Stimulated activated CD8-positive, alpha-beta memory T cell treated with anti-CD3 and anti-CD28 coated beads, Interleukin-4, amount 100 ng/mL, for 48 hours (primary cell): ENCODE measurements at regions not wholly inside any gene's neighbourhood (a gene's known extent, or its start where the extent isn't known, plus 50 kb on each side); places are given as distances from the start of the nearest gene placed in this dataset.
"Not testable (repeated sequence)": the region's sequence is repeated elsewhere in the genome, so short reads cannot be mapped to it uniquely, and the experiment has no call there.

Experiments
- DNase-seq: peaks from one replicate; pipeline ENCODE4 v3.0.0-alpha.2; 2020

DNA sequence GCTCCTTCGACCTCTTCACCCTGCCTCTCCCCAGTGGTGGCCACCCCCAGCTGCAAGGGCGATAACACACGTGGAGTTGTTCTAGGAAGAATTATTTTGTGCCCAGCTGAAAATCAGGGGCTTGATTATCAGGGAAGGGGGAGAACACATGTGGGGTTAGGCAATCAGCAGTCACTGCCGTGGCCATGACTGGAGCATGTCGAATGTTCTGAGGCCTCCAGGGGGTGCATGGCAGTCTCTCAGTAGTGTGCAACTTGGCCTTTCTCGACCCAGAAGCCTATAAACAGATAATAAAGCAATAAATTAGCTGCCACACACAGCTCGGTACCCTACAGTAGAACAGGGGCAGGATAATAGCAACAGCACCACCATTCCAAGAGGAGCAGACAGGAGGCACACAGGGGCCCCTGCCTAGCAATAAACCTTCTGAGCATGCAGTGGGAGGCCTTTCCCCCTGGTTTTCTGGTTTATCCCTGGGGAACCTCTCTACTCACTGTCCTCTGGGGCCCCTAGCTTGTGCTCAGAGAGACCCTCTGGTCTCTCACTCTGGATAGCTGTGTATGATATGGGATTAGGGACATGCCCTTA, 308.2 kb upstream of the PLGLB2 start:
- not testable (repeated sequence) for DNase-seq

DNA sequence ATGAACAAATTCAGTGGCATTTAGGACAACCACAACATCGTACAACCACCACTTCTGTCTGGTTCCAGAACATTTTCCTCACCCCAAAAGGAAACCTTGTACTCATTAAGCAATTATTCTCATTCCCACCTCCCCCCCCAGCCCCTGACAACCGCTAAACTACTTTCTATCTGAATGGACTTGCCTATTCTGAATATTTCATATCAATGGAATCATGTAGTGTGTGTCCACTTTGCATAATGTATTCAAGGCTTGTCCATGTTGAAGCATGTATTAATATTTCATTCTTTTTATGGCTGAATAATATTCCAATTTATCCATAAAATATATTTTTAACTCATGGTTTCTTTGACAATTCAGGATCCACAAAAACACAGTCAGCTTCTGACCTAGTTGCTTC, 307.2 kb upstream of the PLGLB2 start:
- DNase-seq: not testable (repeated sequence)

DNA sequence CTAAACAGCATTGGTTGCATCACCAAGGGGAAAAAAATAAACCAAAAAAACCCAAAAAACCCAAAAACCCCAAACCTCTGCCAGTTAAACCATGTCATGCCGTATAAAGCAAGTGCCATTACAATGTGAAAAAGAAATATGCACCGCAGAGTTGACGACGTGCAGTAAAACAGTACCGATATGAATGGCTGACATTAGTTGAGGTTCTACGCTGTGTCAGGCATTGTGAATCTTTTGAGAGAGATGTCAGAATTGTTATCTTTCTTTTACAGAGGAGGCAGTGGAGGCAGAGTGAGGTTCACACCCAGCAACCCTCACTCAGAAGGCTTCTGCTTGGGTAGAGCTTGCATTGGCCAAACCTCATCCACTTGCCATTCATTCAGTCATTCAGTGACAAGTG, 306.5 kb upstream of the PLGLB2 start:
- DNase-seq: not testable (repeated sequence)

DNA sequence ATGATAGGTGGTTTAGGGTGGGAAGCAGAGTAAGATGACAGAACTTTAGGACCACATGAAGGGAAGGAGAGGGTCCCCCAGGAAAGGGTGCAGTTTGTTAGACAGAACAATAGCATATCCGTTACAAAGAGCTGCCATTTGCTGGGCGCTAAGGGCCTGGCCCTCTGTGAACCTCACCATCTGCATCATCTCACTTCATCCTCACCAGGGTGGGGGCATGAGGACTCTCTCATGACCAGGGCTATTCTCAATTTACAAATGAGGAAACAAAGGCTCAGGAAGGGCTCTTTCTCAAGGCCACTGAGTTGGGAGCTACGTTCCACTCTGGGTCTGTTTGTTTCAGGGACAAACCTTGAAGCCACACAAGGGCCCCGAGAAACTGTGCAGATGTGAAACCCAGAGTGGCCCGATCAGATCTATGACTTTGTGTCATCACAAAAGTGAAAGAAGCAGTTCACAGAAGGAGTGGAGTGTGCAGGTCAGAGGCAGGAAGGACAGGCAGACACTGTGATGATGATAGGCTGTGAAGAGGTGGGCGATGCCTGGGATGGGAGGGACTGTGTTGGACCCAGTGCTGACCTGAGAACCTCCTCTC, 304.8 kb upstream of the PLGLB2 start:
- DNase-seq: peak; percentile 65

DNA sequence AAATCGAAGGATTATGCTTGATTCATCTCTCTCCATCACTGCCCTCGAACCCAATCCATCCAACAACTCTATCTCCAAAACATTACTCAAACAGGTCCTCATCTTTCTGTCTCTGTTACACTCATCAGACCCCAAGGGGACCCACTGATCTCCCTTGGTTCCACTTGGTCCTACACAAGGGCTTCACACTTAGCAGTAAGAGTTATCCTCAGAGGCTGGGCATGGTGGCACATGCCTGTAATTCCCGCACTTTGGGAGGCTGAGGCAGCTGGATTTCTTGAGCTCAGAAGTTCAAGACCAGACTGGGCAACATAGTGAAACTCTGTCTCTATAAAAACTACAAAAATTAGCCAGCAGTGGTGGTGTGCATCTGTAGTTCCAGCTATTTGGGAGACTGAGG, 302.9 kb upstream of the PLGLB2 start:
- DNase-seq: not testable (repeated sequence)

DNA sequence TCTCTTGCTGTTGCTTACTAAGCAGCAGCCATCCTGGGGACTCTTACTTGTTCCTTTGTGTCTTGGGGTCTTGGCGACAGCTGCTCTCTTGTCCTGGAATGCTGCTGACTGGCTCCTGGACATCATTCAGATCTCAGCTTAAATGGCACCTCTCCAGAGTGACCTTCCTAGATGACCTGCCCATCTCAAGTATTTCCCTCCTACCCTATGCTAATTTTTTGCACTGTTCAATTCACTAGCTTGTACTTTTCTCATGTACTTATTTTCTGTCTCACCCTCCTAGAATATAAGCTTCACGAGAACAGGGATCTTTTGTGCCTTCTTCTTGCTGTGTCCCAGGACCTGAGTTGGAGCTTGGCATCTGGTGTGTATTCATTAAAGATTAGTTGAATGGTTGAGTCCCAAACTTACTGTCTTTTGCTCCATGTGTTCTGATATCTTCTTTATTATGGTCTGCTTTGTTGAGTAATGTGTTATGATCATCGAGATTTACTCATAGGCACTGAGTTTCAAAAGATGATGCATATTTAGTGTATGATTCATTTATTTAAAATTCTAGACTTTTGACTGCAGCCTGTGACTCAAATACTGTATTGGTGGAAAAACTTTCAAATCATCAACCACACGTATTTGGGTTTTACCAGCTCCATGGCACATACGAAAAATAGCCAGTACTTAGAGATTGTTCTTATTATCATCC, 302.1 kb upstream of the PLGLB2 start:
- not testable (repeated sequence) for DNase-seq

DNA sequence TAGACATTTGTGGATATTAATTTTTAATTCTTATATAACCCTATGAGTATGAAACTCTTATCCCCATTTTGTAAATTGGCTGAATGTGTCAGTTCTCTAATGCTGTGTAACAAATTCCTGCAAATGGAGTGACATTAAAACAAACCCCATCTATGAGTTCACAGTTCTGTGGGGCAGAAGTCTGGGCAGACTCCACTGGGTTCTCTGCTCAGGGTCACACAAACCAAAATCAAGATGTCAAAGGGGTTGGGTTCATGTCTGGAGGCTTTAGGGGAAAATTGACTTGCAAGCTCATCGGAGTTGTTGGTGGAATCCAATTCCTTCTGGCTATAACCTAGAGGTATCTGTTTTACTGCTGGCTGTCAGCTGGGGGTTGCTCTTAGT, 301.6 kb upstream of the PLGLB2 start:
- DNase-seq: not testable (repeated sequence)

DNA sequence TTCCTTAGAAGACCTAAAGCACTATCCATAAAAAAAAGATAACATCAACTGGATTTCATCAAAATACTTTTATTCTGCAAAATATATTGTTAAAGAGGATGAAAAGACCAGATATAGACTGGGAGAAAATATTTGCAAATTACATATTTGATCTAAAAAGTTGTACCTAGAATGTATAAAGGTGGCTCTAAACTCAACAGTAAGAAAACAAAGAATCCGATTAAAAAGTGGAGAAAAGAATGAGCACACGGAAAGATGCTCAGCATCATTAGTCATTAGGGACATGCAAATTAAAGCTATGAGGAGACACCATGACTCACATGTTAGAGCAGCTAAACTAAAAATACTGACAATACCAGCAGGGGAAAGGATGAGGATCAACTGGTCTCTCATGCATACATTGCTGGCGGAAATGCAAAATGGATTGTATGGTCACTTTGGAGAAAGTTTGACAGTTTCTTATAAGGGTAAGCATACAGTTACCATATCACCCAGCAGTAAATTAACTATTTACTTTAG, 298.4 kb upstream of the PLGLB2 start:
- not testable (repeated sequence) for DNase-seq

DNA sequence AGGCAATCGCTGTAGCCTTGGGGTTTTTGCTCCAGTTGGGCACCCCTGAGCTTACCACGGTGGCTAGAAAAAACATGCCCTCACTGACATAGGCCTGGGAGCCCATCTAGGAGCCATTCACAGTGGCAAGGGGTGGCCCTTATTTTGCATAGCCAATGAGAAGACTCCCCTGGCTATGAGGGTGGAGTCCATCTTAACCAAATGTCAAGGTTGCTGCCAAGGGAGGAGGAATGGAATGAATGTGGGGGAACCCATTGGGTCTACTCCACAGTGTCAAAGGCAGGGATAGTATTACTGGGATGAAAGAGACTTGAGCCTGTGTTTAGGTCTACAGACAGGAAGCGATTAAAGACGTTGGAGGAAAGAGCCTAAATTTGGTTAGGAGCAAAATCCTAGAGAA, 295.7 kb upstream of the PLGLB2 start:
- not testable (repeated sequence) for DNase-seq

DNA sequence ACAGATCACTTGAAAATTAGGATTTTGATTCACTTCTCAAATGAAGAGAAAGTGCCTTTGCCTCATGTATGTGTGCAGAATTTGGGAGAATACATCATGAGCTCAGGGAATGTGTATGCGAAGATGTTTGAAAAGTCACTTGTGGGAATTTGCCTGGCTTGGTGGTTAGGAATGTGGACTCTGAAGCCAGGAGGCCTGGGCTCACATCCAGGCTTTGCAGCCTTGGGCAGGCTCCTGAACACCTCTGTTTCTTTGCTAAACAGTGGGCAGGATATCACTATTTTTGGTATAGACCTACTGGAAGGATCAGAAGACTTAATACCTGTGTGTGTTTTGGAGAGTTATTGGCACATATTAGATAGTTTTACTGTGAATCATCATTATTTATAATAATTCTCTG, 295.0 kb upstream of the PLGLB2 start:
- not testable (repeated sequence) for DNase-seq

DNA sequence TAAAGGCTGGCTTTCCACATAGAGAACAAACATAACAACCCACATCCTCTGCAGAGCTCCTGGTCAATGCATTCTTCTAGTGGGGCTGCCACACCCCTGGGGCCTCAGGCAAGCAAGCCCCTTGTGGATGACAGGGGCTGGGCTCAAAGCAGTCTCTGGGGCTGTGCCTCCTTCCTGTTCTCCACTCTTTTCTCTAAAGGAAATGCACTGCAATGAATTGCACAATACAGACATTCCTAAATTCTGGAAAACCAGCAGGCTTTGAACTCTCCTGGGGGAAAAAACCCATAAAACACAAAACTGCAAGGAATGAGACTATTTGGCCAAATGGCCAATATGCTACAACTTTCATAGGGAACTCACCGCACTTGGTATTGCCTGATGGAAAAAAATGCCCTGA, 293.9 kb upstream of the PLGLB2 start:
- DNase-seq: not testable (repeated sequence)

DNA sequence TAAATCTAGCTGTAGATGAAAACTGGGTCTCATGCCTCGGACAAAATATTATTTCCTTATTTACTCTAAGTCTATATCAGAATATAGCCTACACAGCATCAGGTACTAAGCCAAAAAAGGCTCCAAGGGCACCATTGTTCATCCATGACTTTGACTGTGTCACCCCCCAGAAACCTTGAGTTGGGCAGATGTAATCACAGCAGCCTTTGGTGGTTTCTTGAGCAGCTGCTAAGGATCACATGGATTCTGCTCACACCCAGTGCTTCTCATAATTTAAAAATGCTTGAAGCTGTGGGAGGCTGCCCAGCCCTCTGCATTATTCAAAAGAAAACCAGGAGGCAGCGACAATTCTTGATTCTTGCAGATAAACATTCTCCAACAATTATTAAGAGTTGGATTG, 293.5 kb upstream of the PLGLB2 start:
- DNase-seq: not testable (repeated sequence)

DNA sequence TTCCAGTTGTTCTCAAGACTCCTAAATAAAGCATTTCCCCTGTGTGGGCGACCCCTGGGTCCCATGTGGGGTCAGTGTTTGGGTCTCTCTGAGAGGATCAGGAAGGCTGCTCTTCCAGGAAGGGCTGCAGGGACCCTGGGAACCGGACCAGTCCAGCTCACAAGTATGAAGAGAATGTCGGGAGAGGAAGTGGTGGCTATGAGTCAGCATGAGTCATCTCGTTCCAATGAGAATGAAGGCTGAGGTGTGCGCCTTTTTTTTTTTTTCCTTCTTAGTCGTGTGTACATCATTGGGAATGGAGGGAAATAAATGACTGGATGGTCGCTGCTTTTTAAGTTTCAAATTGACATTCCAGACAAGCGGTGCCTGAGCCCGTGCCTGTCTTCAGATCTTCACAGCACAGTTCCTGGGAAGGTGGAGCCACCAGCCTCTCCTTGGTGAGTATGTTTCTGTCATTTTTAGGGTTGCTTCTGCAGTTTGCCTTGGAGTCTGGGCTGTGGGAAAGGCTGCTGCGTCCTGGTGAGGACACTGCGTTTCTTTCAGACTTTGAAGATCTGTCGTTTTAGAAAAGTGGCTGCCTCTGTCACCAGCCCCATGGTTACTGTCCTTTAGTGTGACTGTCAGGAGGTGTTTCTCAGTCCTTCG, 292.6 kb upstream of the PLGLB2 start:
- not testable (repeated sequence) for DNase-seq

DNA sequence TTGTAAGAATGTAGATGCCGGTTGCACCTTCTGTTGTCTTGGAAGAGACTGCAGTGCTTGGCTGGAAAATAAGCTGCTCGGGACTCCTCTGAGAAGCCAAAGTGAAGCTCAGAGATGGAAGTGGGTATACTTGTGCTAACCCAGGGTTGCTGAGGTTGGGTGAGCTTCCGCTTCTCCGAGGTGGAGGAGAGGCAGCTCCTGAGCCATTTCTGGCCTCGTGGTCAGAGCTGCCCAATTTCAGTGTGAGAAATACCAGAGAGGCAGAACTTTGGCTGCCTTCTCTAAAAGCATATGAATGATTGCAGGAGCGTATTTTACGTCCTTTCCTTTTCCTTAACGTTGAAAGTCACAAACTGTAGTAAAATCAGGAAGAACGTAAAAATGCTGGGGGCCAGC, 292.0 kb upstream of the PLGLB2 start:
- not testable (repeated sequence) for DNase-seq

DNA sequence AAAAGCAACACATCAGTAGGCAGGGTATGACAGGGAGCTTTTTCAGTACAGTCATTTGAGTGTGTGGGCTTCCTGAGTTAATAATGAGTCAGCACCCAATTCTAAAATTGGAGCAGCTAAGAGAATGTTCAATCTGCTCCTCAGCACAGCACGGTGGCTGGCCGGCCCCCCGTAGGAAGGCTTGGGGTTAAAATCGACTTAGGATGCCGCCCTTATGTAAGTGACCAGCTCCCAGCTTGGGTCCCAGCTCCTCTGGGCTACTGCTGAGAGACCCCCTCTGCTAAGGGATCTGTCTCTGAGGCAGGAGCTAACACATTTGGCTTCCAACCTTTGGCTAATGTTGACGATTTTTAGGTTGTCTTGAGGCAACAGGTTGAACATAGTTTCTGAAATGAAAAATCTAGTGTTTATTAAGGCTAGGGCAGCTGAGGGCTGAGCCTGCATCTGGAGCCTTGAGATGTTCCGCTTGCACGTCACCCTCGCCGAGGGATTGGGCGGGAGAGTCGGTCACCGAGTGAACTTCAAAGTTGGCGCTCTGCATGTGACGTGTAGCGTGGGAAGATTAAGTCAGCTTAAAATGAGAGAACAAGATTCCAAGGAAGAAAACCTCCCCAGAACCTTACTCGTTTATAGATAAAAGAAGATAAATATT, 291.3 kb upstream of the PLGLB2 start:
- peak; percentile 48 for DNase-seq

DNA sequence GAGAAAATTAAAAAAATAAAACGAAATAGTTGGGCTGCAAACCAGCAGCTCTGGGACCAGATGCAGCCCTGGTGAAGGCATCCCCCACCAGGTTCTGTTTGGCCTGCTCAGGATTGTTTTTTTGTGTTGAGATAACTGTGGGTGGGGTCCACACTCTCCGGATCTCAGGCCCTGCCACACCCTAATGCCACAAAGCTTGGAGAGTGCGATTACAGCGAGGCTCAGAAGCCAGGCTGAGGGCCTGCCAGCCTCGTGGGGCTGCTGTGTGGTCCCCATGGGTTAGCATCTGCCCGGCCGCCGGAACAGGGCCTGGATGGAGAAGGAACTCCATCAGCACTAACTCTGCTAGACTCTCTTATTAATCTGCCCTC, 290.8 kb upstream of the PLGLB2 start:
- not testable (repeated sequence) for DNase-seq

DNA sequence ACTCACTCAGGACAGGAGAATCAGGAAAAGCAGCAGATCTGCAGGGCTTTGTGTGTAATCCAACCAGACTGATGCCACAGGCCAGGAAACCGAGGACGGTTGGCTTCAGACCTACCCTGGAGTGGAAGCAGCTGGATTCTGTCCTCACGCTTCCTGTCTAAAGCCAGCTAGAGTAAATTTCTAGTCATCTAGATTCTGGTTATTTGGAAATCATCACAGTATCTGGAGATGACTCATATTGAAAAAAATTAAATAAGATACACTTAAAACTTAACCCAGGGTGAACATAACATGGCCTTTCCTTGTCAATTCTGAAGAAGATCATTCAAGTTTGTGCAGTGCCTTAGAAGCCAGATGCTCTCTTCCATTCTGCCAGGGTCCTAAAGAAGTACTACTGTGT, 288.9 kb upstream of the PLGLB2 start:
- DNase-seq: not testable (repeated sequence)

DNA sequence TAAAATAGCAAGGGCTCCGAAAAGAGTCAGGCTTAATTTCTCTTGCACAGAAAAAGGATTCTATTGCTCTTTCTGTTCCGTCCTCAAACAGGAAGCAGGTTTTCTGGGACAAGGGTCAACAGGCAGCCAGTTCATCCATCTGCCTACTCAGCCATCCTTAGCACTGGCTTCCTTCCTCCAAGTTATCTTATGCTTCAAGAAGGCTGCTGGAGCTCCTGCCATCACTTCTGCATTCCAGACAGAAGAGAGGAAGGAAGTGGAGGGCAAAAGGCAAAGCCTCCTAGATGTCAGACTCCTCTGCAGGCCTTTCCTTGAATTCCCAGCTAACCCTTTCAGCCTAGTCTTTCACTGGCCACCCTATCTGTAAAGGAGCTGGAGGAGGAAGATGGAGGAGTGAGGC, 287.8 kb upstream of the PLGLB2 start:
- not testable (repeated sequence) for DNase-seq

DNA sequence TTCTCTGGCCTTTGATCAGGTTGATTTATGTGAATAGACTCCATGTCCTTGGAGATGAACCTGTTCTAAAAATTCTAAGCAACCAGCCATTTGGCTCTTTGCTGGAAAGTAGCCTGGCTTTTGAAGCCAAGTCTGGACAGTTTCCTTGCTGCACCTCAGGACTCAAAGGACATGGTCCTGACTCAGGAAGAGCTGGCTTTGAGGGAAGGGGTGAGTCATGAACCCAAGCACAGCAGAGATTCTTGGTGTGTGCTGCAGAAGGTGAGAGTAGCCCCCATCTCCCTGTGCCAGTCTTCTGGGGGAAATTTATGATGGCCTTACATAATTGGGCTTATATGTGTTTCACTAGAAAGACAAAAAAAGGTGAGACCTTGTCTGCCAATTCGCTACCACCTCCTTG, 287.2 kb upstream of the PLGLB2 start:
- not testable (repeated sequence) for DNase-seq

DNA sequence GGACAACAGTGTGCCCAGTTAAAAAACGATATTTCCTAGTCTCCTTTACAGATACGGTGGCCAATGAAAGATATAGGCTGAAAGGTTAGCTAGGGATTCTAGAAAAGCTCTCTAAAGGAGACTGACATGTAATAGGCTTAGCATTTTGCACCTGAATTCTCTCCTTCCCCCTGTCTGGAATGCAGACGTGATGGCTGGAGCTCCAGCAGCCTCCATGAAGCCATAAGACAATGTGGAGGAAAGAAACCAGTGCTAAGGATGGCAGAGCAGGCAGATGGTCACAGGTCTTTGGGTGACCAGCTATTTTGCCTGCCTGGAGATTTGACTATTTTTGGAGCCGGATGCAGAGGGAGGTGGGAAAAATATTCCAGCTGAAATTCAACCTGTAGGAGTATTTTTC, 286.2 kb upstream of the PLGLB2 start:
- DNase-seq: not testable (repeated sequence)

DNA sequence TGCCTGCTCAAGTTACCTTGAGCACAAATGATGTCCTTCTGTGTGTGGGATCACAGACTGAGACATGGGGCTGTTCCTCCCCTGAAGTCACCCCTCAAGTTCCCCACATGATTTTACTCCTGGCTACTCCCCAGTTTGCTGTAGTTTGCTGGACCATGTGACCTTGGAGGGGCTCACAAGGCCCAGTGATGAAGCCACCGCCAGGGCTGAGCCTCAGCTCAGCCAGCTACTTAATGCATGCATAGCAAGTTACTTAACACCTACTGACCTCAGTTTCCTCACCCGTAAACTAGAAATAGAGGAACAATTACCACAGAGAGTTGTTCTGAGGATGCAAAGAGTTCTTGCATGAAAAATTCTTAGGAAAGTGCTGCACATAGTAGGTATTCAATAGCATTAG, 283.7 kb upstream of the PLGLB2 start:
- peak; percentile 22 for DNase-seq

DNA sequence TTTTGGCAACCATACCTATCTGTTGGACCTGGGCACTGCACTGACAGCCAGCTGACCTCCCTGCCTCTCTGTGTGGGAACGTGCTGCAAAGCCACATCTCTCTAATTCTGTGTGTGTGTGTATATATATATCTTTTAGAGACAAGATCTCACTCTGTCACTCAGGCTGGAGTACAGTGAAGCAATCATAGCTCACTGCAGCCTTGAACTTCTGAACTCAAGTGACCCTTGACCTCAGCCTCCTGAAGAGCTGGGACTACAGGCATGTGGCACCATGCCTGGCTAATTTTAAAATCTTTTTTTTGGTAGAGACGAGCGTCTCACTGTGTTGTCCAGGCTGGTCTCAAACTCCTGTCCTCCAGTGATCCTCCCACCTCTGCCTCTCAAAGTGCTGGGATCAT, 282.2 kb upstream of the PLGLB2 start:
- DNase-seq: not testable (repeated sequence)

DNA sequence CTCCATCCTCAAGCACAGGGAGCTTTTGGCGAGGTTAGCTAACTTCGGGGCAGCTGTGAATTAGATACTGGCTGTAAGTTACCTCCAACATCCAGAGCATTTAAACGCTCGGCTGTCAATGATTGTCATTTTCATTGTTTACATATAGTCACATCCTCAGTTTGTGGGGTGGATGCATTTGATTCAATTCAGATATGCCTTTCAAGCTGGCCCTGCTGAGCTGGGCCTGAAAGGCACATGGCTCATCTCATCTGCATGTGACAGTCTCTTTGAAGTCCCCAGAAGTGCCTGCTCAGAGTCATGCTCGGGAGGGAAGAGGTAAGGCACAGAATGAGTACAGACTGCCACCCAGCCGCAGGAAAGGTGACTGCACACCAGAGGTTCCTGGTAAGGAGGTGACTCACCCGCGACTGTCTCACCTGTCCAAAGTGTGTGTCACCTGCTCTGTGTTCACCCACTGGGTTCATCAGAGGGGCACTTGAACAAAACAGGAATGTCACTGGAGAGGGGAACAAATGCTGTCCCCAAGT, 281.2 kb upstream of the PLGLB2 start:
- DNase-seq: peak; percentile 78
